Liver (tissue), 7 donors: ENCODE measurements at regions not wholly inside any gene's neighbourhood (a gene's known extent, or its start where the extent isn't known, plus 50 kb on each side); places are given as distances from the start of the nearest gene placed in this dataset.

Experiments
- DNase-seq: peaks from one replicate; pipeline ENCODE4 v3.0.0-alpha.2; 2017; ENCODE audit warnings: low spot score
- H3K27ac ChIP-seq, 2 donors: one replicate each; pipeline ENCODE4 v1.7.0; 2013; ENCODE audit warnings: inconsistent platforms in 2 of 2, low read length in 2 of 2, control low read depth in 1 of 2, low read depth in 1 of 2, mild to moderate bottlenecking in 1 of 2
- H3K27me3 ChIP-seq, 4 donors: one replicate each; pipeline versions ENCODE4 v1.6.1 to v1.7.0; 2013; ENCODE audit warnings: low read length in 3 of 4, inconsistent platforms in 1 of 4, mild to moderate bottlenecking in 1 of 4, moderate library complexity in 1 of 4; ENCODE audit not compliant: control insufficient read depth in 4 of 4, insufficient read depth in 4 of 4
- H3K36me3 ChIP-seq, 4 donors: one replicate each; pipeline versions ENCODE4 v1.6.1 to v1.7.0; 2013; ENCODE audit warnings: low read length in 3 of 4, mild to moderate bottlenecking in 3 of 4, low read depth in 1 of 4, moderate library complexity in 1 of 4; ENCODE audit not compliant: control insufficient read depth in 4 of 4, insufficient read depth in 3 of 4
- H3K4me1 ChIP-seq, 4 donors: one replicate each; pipeline versions ENCODE4 v1.6.1 to v1.7.0; 2013; ENCODE audit warnings: low read length in 3 of 4, mild to moderate bottlenecking in 3 of 4, moderate library complexity in 1 of 4; ENCODE audit not compliant: control insufficient read depth in 4 of 4, insufficient read depth in 4 of 4
- H3K4me3 ChIP-seq, 3 donors: one replicate each; pipeline versions ENCODE4 v1.6.1 to v1.7.0; 2013; ENCODE audit warnings: low read length in 3 of 3, control low read depth in 1 of 3, low read depth in 1 of 3, mild to moderate bottlenecking in 1 of 3
- H3K9ac ChIP-seq, 2 donors: one replicate each; pipeline ENCODE4 v1.7.0; 2013; ENCODE audit warnings: low read length in 2 of 2, mild to moderate bottlenecking in 2 of 2, moderate library complexity in 2 of 2, control low read depth in 1 of 2, low read depth in 1 of 2
- H3K9me3 ChIP-seq, 4 donors: one replicate each; pipeline versions ENCODE4 v1.6.1 to v1.7.0; 2013; ENCODE audit warnings: low read length in 3 of 4; ENCODE audit not compliant: control insufficient read depth in 4 of 4
- EGR1 ChIP-seq, 2 donors: IDR thresholded peaks; 2 replicates each; pipeline ENCODE4 v1.6.1; 2016 to 2018; ENCODE audit warnings: antibody characterized with exemption in 2 of 2, low read depth in 2 of 2
- FOXA2 ChIP-seq: IDR thresholded peaks from 2 replicates; pipeline ENCODE4 v1.6.1; 2016; ENCODE audit warnings: antibody characterized with exemption
- GABPA ChIP-seq, 2 donors: IDR thresholded peaks in 1 of 2; conservative IDR thresholded peaks in 1 of 2; 2 replicates each; pipeline ENCODE4 v1.6.1; 2016; ENCODE audit warnings: antibody characterized with exemption in 2 of 2, mild to moderate bottlenecking in 1 of 2, moderate library complexity in 1 of 2
- JUND ChIP-seq, 2 donors: IDR thresholded peaks; 2 replicates each; pipeline ENCODE4 v1.6.1; 2016; ENCODE audit warnings: antibody characterized with exemption in 2 of 2
- MAX ChIP-seq: IDR thresholded peaks from 2 replicates; pipeline ENCODE4 v1.6.1; 2016; ENCODE audit warnings: antibody characterized with exemption
- NR2F2 ChIP-seq: IDR thresholded peaks from 2 replicates; pipeline ENCODE4 v1.6.1; 2016; ENCODE audit warnings: antibody characterized with exemption
- RXRA ChIP-seq, 2 donors: IDR thresholded peaks; 2 replicates each; pipeline ENCODE4 v1.6.1; 2017 to 2018; ENCODE audit warnings: antibody characterized with exemption in 2 of 2, mild to moderate bottlenecking in 1 of 2
- SP1 ChIP-seq: IDR thresholded peaks from 2 replicates; pipeline ENCODE4 v1.6.1; 2018; ENCODE audit warnings: antibody characterized with exemption, mild to moderate bottlenecking
- TAF1 ChIP-seq: conservative IDR thresholded peaks from 2 replicates; pipeline ENCODE4 v1.6.1; 2016; ENCODE audit warnings: antibody characterized with exemption, mild to moderate bottlenecking
- YY1 ChIP-seq: IDR thresholded peaks from 2 replicates; pipeline ENCODE4 v1.6.1; 2016; ENCODE audit warnings: antibody characterized with exemption, mild to moderate bottlenecking
- WGBS: extraction: QIAGEN DNeasy Blood & Tissue Kit; methylation state at CpG from one replicate; pipeline ENCODE4 v1.1.7; 2013; 5-methylcytosine and 5-hydroxymethylcytosine counted together
- TF ChIP-seq, protein P1 (sequence below): IDR thresholded peaks from 2 replicates; pipeline ENCODE4 v1.6.1; 2016; ENCODE audit warnings: antibody characterized with exemption, mild to moderate bottlenecking
- TF ChIP-seq, protein P2 (sequence below): IDR thresholded peaks from 2 replicates; pipeline ENCODE4 v1.6.1; 2016; ENCODE audit warnings: antibody characterized with exemption
- donor health status: healthy.
- donor health status: healthy.
- donor health status: healthy.
- donor health status: healthy.

GRCh38 chr1:221100611-221101010 is 221.4 kb downstream of the HLX start:
- TF ChIP-seq EGR1 (IDR thresholded peaks at IDR 0.05; ENCODE audit: low read depth in 2 of 2) (no peak), FOXA2 (no peak), MAX (no peak), RXRA (IDR thresholded peaks at IDR 0.05) (peak in 1 of 2 donors; percentile 37), NR2F2 (no peak), JUND (IDR thresholded peaks at IDR 0.05) (peak in 1 of 2 donors; percentile 15)
- TF ChIP-seq, protein P1, sequence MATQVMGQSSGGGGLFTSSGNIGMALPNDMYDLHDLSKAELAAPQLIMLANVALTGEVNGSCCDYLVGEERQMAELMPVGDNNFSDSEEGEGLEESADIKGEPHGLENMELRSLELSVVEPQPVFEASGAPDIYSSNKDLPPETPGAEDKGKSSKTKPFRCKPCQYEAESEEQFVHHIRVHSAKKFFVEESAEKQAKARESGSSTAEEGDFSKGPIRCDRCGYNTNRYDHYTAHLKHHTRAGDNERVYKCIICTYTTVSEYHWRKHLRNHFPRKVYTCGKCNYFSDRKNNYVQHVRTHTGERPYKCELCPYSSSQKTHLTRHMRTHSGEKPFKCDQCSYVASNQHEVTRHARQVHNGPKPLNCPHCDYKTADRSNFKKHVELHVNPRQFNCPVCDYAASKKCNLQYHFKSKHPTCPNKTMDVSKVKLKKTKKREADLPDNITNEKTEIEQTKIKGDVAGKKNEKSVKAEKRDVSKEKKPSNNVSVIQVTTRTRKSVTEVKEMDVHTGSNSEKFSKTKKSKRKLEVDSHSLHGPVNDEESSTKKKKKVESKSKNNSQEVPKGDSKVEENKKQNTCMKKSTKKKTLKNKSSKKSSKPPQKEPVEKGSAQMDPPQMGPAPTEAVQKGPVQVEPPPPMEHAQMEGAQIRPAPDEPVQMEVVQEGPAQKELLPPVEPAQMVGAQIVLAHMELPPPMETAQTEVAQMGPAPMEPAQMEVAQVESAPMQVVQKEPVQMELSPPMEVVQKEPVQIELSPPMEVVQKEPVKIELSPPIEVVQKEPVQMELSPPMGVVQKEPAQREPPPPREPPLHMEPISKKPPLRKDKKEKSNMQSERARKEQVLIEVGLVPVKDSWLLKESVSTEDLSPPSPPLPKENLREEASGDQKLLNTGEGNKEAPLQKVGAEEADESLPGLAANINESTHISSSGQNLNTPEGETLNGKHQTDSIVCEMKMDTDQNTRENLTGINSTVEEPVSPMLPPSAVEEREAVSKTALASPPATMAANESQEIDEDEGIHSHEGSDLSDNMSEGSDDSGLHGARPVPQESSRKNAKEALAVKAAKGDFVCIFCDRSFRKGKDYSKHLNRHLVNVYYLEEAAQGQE, result no peak
- TF ChIP-seq, protein P2, sequence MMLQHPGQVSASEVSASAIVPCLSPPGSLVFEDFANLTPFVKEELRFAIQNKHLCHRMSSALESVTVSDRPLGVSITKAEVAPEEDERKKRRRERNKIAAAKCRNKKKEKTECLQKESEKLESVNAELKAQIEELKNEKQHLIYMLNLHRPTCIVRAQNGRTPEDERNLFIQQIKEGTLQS, result no peak
- Histone ChIP-seq H3K36me3 (no peaks in the 10 kb centered on the region), H3K4me1 (peaks cover 0 to 6% (median 2%) of the 10 kb centered on the region in 4 donors), H3K27me3 (no peaks in the 10 kb centered on the region), H3K4me3 (no peak overlapping the region), H3K9me3 (no peaks in the 10 kb centered on the region), H3K27ac (no peak overlapping the region), H3K9ac (no peak overlapping the region)
- 45% methylated on average over 3 of the region's 3 CpGs for WGBS
- DNase-seq, result no peak

DNA sequence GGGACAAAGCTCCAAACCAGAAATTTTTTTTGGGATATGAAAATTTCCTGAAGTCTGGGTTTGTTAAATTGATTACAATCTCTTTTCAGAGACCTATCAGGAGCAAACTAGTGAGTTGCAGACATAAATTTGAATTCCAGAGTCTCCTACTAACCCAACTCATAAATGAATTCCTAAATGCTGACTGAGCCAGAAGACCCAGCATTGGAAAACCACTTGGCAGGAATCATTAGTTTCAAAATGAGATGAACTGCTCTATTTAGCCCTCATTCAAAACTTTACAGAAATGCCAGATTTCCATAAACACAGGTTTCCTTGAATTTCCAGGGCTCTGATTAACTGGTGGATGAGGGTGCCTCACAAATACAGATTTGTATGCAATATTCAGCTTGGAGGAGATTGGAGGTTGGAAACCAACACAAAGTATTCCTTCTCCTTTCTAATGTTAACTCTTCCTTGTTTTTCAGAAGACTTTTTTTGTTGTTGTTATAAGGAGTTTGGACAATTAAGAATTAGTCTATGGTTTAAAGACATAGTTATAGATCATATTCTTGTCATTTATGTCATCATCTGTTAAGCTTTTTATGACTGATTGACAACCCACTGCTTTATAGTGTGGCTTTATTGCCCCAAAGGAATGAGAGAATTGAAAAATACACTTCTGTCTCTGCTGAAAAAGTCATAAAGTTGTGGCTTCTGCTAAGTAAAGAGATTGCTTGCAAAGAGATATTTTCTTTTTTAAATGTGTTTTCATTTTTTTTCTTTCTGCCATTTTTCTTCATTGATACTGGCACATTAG is 222.8 kb downstream of the HLX start:
- Histone ChIP-seq H3K36me3 (no peaks in the 10 kb centered on the region), H3K27ac (no peak overlapping the region), H3K27me3 (no peaks in the 10 kb centered on the region), H3K4me1 (peaks cover 0 to 6% (median 2%) of the 10 kb centered on the region in 4 donors), H3K9me3 (no peaks in the 10 kb centered on the region), H3K9ac (no peak overlapping the region), H3K4me3 (no peak overlapping the region)
- TF ChIP-seq TAF1 (no peak), MAX (no peak), YY1 (no peak), FOXA2 (no peak), GABPA (IDR thresholded peaks at IDR 0.05 in 1 of 2, conservative IDR thresholded peaks at IDR 0.05 in 1 of 2) (no peak), SP1 (no peak), EGR1 (IDR thresholded peaks at IDR 0.05; ENCODE audit: low read depth in 2 of 2) (no peak)
- TF ChIP-seq, protein P1, result no peak
- DNase-seq, result no peak
